Neural progenitor cell (in vitro differentiated cells): ENCODE measurements at regions not wholly inside any gene's neighbourhood (a gene's known extent, or its start where the extent isn't known, plus 50 kb on each side); places are given as distances from the start of the nearest gene placed in this dataset.

Experiments used
- CTCF ChIP-seq: fragments of 200-600 bp; sonication (generic); IDR thresholded peaks from 2 replicates; pipeline ENCODE4 v1.5.1; 2017; ENCODE audit warnings: antibody characterized with exemption, mild to moderate bottlenecking
- EZH2phosphoT487 ChIP-seq: fragments of 200-600 bp; sonication (generic); IDR thresholded peaks from 2 replicates; pipeline ENCODE4 v1.6.1; 2017; ENCODE audit warnings: antibody characterized with exemption

- no peak for TF ChIP-seq CTCF
- no peak for TF ChIP-seq EZH2phosphoT487
These were observed 620.6 kb downstream of the GALR1 start for GRCh38 chr18:77870199-77870598.
